GM12874 (cell line): ENCODE measurements at regions not wholly inside any gene's neighbourhood (a gene's known extent, or its start where the extent isn't known, plus 50 kb on each side); places are given as distances from the start of the nearest gene placed in this dataset.

Source experiments
- CTCF ChIP-seq: IDR thresholded peaks from 2 replicates; pipeline ENCODE4 v1.5.1; 2011; ENCODE audit warnings: low read depth, mild to moderate bottlenecking, control low read depth, low read length, moderate library complexity; ENCODE audit not compliant: insufficient read depth

GRCh38 chr10:59064759-59065539 is 111.5 kb upstream of the PHYHIPL start:
- TF ChIP-seq CTCF, result no peak

- TF ChIP-seq CTCF, result no peak
Measured at GRCh38 chr10:59068581-59069191, 107.8 kb upstream of the PHYHIPL start.

GRCh38 chr10:59072038-59072437 is 104.4 kb upstream of the PHYHIPL start:
- TF ChIP-seq CTCF, result no peak

- no peak for TF ChIP-seq CTCF
Measured at GRCh38 chr10:59073456-59074053, 102.9 kb upstream of the PHYHIPL start.

- TF ChIP-seq CTCF, result no peak
Measured at GRCh38 chr10:59075576-59075975, 100.9 kb upstream of the PHYHIPL start.

GRCh38 chr10:59077855-59078254 is 98.6 kb upstream of the PHYHIPL start:
- TF ChIP-seq CTCF, result no peak

- TF ChIP-seq CTCF, result no peak
Measured at GRCh38 chr10:59078978-59079377, 97.5 kb upstream of the PHYHIPL start.
